Kidney capillary endothelial cell (primary cell): ENCODE measurements at regions not wholly inside any gene's neighbourhood (a gene's known extent, or its start where the extent isn't known, plus 50 kb on each side); places are given as distances from the start of the nearest gene placed in this dataset.

ENCODE experiments used
- DNase-seq: peaks from one replicate; pipeline ENCODE4 v3.0.0-alpha.2; 2018; ENCODE audit warnings: low spot score

DNA sequence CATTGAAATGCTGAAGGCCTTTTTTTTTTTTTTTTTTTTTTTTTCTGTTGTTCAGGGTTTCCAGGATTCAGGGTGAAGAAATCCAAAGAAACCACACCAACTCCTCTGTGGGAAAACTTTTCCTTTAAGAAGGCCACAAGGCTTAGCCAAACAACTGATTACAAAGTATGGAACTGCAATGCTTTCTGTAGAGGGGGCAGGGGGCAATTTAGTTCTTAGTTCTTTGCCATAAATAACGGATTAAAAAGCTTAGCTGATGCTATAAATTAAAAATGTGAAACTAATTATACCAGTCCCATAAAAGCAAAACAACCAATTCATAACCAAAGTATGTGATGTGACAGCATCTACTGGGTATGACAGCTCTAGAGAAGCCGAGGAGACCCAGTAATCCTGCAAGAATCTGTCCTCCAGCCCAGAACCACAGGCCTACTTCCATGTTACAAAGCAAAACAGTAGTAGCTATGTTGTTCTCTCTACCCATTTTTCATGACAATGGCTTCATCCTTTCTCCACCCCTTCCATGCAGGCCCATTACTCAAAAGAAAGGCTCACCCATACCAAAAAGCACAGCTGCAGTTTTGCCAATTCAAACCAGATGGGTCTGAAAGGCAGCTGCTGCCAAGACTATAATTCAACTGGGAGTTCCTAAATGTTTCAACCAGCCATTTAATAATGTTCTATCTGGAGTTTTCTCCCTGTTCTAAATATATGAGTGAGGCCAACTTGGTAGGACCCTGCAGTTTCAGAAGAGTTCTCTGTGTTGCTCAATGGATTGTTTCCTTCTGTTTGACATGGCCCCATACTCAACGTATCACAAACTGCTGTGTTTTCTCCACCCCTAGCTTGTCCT is 167.1 kb upstream of the ZFHX3 start:
- no peak for DNase-seq

DNA sequence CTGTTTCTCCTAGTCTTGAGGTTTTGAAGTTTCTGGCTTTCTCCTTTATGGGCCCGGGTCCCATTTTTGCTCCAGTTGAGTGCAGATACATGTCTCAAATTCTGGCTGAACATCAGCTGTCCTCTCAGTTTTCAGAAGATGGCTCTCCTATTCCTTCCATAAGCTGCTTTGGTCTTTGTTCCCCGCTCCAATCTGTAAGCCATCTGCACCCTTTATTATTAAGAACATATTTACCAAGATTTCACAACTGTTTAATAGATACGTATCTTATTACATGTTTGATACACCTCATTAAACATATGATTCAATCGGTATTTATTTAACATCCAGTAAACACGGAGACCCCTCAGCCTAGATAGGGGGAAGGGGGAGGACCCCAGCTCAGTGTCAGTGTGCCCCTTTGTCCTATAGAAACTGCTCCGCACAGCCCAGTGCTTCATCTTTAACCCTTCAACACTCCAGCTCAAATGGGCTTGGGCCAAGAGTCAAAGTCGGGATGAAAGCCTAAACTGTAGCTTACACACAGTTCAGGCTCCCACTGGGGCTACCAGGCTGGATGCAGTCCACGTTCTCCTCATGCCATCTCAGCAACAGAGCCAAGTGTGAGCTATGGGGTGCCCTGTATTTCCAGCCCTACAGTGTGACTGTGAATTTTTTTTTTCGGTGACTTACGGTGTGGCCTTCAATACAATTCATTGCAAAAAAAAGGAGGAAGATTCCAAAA is 166.0 kb upstream of the ZFHX3 start:
- no peak for DNase-seq

- no peak for DNase-seq
Measured at GRCh38 chr16:73212431-73212830, 164.5 kb upstream of the ZFHX3 start.

GRCh38 chr16:73210686-73211085 is 162.8 kb upstream of the ZFHX3 start:
- no peak for DNase-seq

GRCh38 chr16:73210084-73210483 is 162.2 kb upstream of the ZFHX3 start:
- no peak for DNase-seq

GRCh38 chr16:73209190-73209589 is 161.3 kb upstream of the ZFHX3 start:
- no peak for DNase-seq

DNA sequence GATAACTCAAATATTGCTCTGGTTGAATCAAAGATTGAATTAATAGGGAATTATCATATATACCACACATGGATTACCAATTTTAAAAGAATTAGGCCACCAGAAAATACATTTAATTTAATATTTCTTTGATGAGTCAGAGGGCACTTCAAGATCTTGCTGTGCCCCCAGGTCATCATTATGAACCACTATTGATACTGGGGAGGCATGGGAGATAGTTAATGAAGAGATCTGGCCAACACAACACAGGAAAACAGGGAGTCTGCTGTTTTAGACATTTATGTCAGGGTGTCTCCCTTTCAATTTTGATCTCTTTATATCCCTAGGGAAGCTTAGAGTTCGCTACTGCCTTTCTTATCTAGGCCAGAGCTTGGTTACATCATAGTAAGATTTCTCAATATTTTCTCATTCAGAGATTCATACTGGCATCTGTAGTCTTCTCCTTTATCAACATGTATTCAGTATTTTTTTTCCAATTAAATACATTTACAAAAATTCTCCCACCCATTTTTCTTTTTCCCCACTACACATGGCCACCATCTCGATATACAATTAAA is 158.3 kb upstream of the ZFHX3 start:
- DNase-seq, result no peak

- no peak for DNase-seq
Measured at GRCh38 chr16:73205153-73205886, 157.4 kb upstream of the ZFHX3 start.

- DNase-seq, result no peak
Measured at GRCh38 chr16:73204359-73205152, 156.6 kb upstream of the ZFHX3 start.

DNA sequence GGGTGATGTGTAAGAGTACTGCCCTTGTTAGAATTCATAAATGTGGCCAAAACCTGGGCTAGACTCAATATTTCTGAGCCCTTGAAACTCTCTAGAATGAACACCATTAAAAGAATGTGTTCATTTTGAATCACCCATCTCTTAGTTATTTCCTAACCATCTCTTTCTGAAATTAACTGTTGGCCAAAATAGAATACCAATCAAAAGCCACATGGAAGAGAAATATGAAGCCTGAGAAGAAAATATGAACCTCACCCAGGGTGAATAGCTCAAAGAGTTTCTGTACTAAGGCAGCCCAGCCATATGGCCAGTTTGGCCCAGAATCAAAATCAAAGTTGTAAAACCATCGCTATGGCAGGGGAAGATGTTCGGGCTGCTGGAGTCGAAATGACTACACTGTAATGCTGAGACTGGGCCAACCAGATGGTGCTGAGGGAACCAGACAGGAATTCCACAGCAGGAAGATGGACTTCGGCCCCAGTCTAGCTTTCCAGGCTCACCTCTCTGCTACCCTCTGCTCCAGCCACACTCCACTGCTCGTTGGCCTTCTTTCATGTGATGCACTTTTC is 154.3 kb upstream of the ZFHX3 start:
- no peak for DNase-seq

DNA sequence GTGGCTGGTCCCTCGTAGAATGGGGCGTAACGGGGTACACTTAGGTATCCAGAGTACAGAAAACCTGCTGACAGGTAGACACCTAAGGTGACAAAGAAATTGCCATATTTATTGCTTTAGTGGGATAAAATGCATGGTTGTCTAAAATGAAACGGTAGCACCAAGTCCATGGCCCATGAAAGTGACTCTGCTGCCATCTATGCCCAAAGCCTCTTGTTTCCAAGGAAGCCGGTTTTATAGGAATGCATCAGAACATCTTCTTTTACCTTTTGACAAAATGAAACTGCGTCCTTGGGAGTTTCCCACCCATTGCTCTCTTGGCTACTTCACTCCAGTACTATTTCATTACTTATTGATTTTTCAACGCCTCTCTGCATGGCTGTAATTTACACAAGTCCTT is 151.3 kb upstream of the ZFHX3 start:
- DNase-seq, result no peak

DNA sequence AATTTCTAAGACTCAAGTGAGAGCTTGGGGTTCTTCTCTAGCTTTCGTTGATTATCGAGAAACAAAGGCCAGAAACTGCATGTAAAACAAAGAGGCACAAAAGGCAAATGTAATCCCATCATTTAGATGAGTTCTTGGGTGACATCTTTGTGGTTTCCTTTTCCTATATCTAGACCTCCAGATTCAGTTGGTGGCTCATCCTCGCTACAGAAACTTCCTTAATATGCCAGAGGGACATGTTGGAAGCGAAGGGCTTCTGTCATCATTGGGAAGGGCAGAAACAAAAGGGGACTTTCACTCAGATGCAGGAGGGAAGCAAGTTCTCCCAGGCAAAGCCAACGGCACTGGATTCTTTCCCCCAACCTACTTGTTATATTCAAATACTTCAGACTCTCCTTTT is 150.6 kb upstream of the ZFHX3 start:
- no peak for DNase-seq

DNA sequence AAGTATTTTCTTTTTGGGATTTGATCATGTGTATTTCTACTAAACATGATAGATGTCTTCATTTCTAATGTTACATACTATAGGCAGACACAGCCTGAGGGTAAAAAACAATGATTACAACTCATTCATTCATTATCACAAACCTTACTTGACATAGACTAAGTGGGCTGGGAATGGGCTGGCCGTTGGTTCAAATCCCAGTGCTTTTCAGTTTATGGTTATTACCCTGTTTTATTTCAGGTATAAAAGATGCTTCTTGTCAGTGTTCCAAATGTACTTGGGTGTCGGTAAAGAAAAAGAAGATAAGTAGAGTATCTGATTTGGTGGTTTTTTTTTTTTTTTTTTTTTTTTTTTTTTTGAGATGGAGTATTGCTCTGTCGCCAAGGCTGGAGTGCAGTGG is 149.7 kb upstream of the ZFHX3 start:
- DNase-seq, result no peak

DNA sequence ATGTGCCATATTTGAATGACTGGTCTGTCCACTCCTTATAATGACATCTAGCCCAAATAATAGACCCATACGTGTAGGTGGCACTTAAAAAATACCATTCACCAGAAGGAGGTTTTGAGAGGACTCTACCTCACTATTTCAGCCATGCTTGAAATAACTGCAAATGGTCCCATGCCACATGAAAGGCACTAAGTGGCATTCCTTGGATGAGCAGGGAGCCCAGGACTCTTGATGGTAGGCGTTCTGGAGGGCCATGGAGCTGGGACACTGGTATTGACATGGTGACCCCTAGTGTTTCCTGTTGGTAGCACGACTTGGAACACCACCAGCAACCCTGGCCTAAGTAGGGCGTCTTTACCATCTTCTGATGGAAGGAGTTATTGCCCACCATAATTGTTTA is 148.7 kb upstream of the ZFHX3 start:
- DNase-seq, result peak; percentile 62

DNA sequence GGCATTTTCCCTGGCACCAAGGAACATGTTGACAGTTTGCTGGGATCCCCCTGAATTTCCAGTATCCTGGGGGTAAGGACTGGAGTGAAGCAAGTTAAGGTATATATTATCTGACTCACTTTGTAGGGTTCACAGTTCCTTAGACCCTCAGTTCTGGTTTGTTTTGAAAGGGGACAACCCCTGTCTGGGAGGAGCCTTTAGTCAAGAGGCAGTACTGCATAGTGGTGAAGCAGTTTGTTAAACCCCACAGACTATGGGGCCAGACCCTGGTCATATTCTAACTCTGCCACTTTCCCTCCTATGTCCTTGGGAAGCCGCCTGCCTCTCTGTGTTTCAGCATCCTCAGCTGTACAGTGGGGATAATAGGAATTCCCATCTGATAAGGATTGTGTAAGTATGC is 145.5 kb upstream of the ZFHX3 start:
- DNase-seq, result no peak

GRCh38 chr16:73192232-73192894 is 144.4 kb upstream of the ZFHX3 start:
- no peak for DNase-seq

DNA sequence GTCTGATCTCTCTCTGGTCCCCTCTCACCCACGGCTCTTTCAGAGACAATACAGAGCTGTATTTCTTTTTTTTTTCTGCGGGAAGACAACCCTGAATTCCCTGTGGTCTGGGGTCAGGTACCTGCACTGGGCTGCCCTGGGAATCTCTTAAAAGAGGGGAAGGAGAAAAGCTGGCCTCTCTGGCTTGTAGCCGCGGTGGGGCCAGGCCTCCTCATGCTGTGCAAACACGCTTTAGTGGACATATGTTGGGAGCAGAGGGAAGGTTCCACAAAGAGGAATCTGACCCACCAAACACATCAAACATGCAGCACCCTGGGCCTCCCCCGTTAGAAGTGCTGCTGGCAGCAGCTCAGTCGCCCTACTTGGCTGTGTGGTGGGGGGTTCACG is 143.7 kb upstream of the ZFHX3 start:
- no peak for DNase-seq

GRCh38 chr16:73190688-73191659 is 143.0 kb upstream of the ZFHX3 start:
- no peak for DNase-seq

DNA sequence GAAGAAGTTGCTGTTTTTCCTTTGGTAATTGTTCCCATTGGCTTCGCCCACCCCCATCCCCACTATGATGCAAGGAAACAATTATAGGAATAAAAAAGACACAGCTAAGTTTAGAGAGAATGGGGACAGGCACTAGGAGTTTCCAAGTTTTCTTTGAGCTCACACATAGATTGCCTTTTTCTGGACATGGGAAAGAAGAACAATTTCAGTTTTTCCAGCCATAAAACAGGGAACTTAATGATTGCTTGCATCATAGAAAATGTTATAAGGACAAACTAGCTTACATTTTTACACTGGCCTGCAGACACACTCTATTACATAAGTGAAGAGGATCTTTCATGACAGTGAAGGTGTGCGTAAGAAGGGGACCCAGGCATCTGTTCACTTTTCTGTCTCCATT is 142.3 kb upstream of the ZFHX3 start:
- no peak for DNase-seq

DNA sequence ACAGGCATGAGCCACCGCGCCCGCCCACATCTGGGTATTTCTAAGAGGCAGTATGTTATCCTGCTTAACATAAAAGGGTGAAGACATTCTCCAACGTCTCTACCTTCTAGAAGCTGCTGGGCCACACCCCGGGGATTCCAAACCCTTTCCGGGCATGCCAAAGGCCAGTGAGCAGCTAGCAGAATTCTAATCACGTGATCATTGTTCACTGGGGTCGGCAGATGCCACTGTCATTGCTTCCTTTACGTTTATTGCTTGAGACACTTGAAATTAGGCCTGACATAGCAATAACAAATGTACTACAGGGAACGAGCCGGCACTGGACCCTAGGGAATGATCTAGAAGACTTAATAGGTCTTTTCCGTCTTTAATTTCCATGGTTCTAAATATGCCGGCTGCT is 141.2 kb upstream of the ZFHX3 start:
- DNase-seq, result no peak
